ENCODE measurements at regions not wholly inside any gene's neighbourhood (a gene's known extent, or its start where the extent isn't known, plus 50 kb on each side); places are given as distances from the start of the nearest gene placed in this dataset. TPM values are rescaled to one million over a fixed set of nuclear protein-coding genes. Genes with fewer than 3 reads are reported as not detected.

- Histone ChIP-seq H3K4me3 (no peak overlapping the region), H3K4me1 (no peaks in the 10 kb centered on the region), H3K27ac (no peak overlapping the region), H3K9me3 (no peaks in the 10 kb centered on the region), H3K36me3 (no peaks in the 10 kb centered on the region), H3K27me3 (no peaks in the 10 kb centered on the region)
- TF ChIP-seq CTCF (IDR thresholded peaks at IDR 0.05) (no peak), POLR2A (IDR thresholded peaks at IDR 0.05) (no peak)
- DNase-seq: no peak
- intact Hi-C loops (cut with DNase I; ENCODE audit: low total_unique reads): no loop called here
Measured at GRCh38 chr10:126851414-126852108, 53.7 kb upstream of the DOCK1 start.

GRCh38 chr10:126854726-126855495 lies 50.3 kb upstream of the DOCK1 start:
- TF ChIP-seq CTCF (IDR thresholded peaks at IDR 0.05) (no peak), POLR2A (IDR thresholded peaks at IDR 0.05) (no peak)
- intact Hi-C loops (cut with DNase I; ENCODE audit: low total_unique reads): no loop called here
- no peaks in the 10 kb centered on the region for H3K4me1 ChIP-seq
- no peak for DNase-seq
- no peaks in the 10 kb centered on the region for H3K27me3 ChIP-seq
- H3K36me3 ChIP-seq: no peaks in the 10 kb centered on the region
- H3K4me3 ChIP-seq: no peak overlapping the region
- no peak overlapping the region for H3K27ac ChIP-seq
- H3K9me3 ChIP-seq: no peaks in the 10 kb centered on the region

Small RNA genes lying in the stretch of these regions (small RNA-seq; reads per million reads assigned to genes)
- not detected for gene RF00271
